Stomach (tissue), 8 donors: ENCODE measurements at regions not wholly inside any gene's neighbourhood (a gene's known extent, or its start where the extent isn't known, plus 50 kb on each side); places are given as distances from the start of the nearest gene placed in this dataset.

ENCODE experiments used
- DNase-seq, 2 donors: peaks; one replicate each; pipeline versions ENCODE4 v3.0.0 to v3.0.0-alpha.2; 2013 to 2019
- H3K27ac ChIP-seq, 5 donors: fragments of 200-600 bp in 4 of 5; sonication (generic) in 4 of 5; one replicate each; pipeline ENCODE4 v1.5.1; 2013 to 2019; ENCODE audit warnings: mild to moderate bottlenecking in 1 of 5, moderate library complexity in 1 of 5
- H3K27me3 ChIP-seq, 3 donors: fragments of 200-600 bp; sonication (generic); one replicate each; pipeline ENCODE4 v1.5.1; 2017 to 2019; ENCODE audit warnings: mixed run types in 1 of 3
- H3K36me3 ChIP-seq, 4 donors: fragments of 200-600 bp; sonication (generic); 1 replicate in 3 of 4; 2 replicates in 1 of 4; pipeline ENCODE4 v1.5.1; 2016 to 2019
- H3K4me1 ChIP-seq, 4 donors: fragments of 200-600 bp; sonication (generic); one replicate each; pipeline ENCODE4 v1.5.1; 2016 to 2019
- H3K4me3 ChIP-seq, 4 donors: fragments of 200-600 bp; sonication (generic) in 3 of 4; one replicate each; pipeline ENCODE4 v1.5.1; 2016 to 2019; ENCODE audit warnings: mild to moderate bottlenecking in 1 of 4
- H3K9me3 ChIP-seq, 4 donors: fragments of 200-600 bp; sonication (generic); one replicate each; pipeline ENCODE4 v1.5.1; 2016 to 2019
- CTCF ChIP-seq, 7 experiments: fragments of 450-650 bp in 4 of 7; fragments of 200-600 bp in 3 of 7; sonication (generic) in 3 of 7; IDR thresholded peaks; one replicate each; pipeline ENCODE4 v1.5.1; 2016 to 2019; ENCODE audit warnings: antibody characterized with exemption in 7 of 7, control low read depth in 2 of 7, mild to moderate bottlenecking in 1 of 7
- EP300 ChIP-seq: sonication (generic); formaldehyde crosslinking; IDR thresholded peaks from one replicate; pipeline ENCODE4 v1.6.1; 2017; ENCODE audit warnings: antibody characterized with exemption
- POLR2A ChIP-seq, 4 donors: fragments of 450-650 bp; IDR thresholded peaks; one replicate each; pipeline ENCODE4 v1.6.1; 2016; ENCODE audit warnings: antibody characterized with exemption in 4 of 4, control low read depth in 2 of 4, mild to moderate bottlenecking in 1 of 4, moderate library complexity in 1 of 4
- POLR2AphosphoS5 ChIP-seq, 3 donors: sonication (generic); formaldehyde crosslinking; IDR thresholded peaks; one replicate each; pipeline ENCODE4 v1.6.1; 2016; ENCODE audit warnings: antibody characterized with exemption in 3 of 3
- WGBS, 5 donors: extraction: QIAGEN DNeasy Blood & Tissue Kit in 3 of 5; methylation state at CpG; one replicate each; pipeline versions ENCODE4 v1.1.5 to v1.1.7; 2013 to 2018; 5-methylcytosine and 5-hydroxymethylcytosine counted together
- intact Hi-C: fragments of 100-400 bp; cut with DNase I; formaldehyde crosslinking; loops from one replicate; pipeline ENCODE4 v1.15.1; 2023; ENCODE audit warnings: low total_unique reads
- donor health status: healthy with polysubstance abuse.
- donor health status: Bipolar disorder and iron deficiency.
- donor health status: healthy.

- no peak overlapping the region for H3K4me3 ChIP-seq
- no peaks in the 10 kb centered on the region for H3K36me3 ChIP-seq
- WGBS, 5 donors, result 60 to 89% (median 70%) methylated on average over 1 of the region's 1 CpG
- intact Hi-C loops, result no loop called here
- H3K27me3 ChIP-seq, result no peaks in the 10 kb centered on the region
- H3K9me3 ChIP-seq, result no peaks in the 10 kb centered on the region
- DNase-seq, result no peak
- TF ChIP-seq POLR2AphosphoS5 (IDR thresholded peaks at IDR 0.05) (no peak), CTCF (IDR thresholded peaks at IDR 0.05) (no peak), EP300 (no peak), POLR2A (IDR thresholded peaks at IDR 0.05) (no peak)
- no peak overlapping the region for H3K27ac ChIP-seq
- H3K4me1 ChIP-seq, result no peaks in the 10 kb centered on the region
Measured at GRCh38 chr3:1664266-1664665, 434.4 kb upstream of the CNTN4 start.

DNA sequence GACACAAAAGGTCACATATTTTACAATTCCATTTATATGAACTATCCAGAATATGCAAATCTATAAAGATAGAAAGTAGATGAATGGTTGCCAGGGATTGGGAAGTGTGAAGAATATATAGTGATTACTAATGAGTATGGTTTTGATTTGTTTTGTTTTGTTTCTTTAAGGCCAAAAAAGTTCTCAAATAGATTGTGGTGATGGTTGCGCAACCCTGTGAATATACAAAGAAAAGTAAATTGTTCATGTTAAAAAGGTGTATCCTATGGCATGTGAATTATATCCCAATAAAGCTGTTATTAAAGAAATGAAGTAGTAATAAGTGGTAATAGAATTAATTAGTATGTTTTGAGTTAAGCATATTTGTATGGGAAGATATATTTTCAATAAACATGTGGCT lies 431.8 kb upstream of the CNTN4 start:
- Histone ChIP-seq H3K4me3 (no peak overlapping the region), H3K9me3 (peaks cover 0 to 6% (median 0%) of the 10 kb centered on the region in 4 donors), H3K27ac (no peak overlapping the region), H3K27me3 (no peaks in the 10 kb centered on the region), H3K4me1 (no peaks in the 10 kb centered on the region), H3K36me3 (no peaks in the 10 kb centered on the region)
- intact Hi-C loops, result no loop called here
- 93 to 100% (median 98%) methylated on average over 1 of the region's 1 CpG for WGBS, 5 donors
- TF ChIP-seq EP300, result no peak
- TF ChIP-seq POLR2AphosphoS5 (IDR thresholded peaks at IDR 0.05), result no peak
- TF ChIP-seq POLR2A (IDR thresholded peaks at IDR 0.05), result no peak
- TF ChIP-seq CTCF (IDR thresholded peaks at IDR 0.05), result no peak
- DNase-seq, result no peak

DNA sequence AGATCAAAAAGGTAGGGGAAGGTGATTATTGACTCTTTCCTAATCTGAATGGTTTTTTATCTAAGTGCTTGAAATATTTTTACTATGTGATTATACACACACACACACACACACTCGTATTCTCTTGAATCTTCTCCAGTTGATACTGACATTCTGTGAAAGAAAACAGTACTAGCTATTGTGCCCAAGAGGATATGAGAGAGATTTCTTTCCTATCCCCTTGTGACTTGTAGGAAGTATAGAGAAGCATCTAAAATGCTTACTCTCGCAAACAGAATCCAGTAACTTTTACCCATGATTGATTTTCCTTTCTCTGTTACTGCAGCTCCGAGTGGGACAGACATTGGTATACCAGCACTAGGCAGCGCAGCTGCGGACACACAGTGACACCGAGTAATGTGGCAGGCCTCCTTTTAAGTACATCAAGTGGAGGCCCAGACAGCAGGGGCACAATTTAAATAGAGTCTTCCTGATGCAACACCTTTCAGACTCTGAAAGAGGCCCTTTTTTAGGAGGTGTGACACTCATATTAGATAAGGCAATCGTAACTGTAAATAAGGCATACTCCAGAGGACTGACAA lies 421.0 kb upstream of the CNTN4 start:
- WGBS, 5 donors, result 41 to 59% (median 55%) methylated on average over 7 of the region's 7 CpGs
- Histone ChIP-seq H3K27ac (no peak overlapping the region), H3K4me3 (no peak overlapping the region), H3K36me3 (no peaks in the 10 kb centered on the region), H3K9me3 (peaks cover 0 to 16% (median 7%) of the 10 kb centered on the region in 4 donors), H3K4me1 (no peaks in the 10 kb centered on the region), H3K27me3 (no peaks in the 10 kb centered on the region)
- DNase-seq, result no peak
- intact Hi-C loops, result no loop called here
- TF ChIP-seq POLR2A (IDR thresholded peaks at IDR 0.05), result no peak
- no peak for TF ChIP-seq EP300
- TF ChIP-seq CTCF (IDR thresholded peaks at IDR 0.05), result no peak
- no peak for TF ChIP-seq POLR2AphosphoS5 (IDR thresholded peaks at IDR 0.05)

- TF ChIP-seq POLR2A (IDR thresholded peaks at IDR 0.05), result no peak
- TF ChIP-seq POLR2AphosphoS5 (IDR thresholded peaks at IDR 0.05), result no peak
- no peak for TF ChIP-seq EP300
- TF ChIP-seq CTCF (IDR thresholded peaks at IDR 0.05), result no peak
- intact Hi-C loops, result no loop called here
- WGBS, 5 donors, result 82 to 85% (median 84%) methylated on average over 1 of the region's 1 CpG
Measured at GRCh38 chr3:1692428-1692827, 406.2 kb upstream of the CNTN4 start.

More at GRCh38 chr3:1692428-1692827, 406.2 kb upstream of the CNTN4 start:
- no peak for DNase-seq
- H3K4me1 ChIP-seq, result peaks cover 0 to 5% (median 0%) of the 10 kb centered on the region in 4 donors
- H3K4me3 ChIP-seq, result no peak overlapping the region
- no peaks in the 10 kb centered on the region for H3K27me3 ChIP-seq
- H3K36me3 ChIP-seq, result no peaks in the 10 kb centered on the region
- no peak overlapping the region for H3K27ac ChIP-seq
- peaks cover 0 to 6% (median 2%) of the 10 kb centered on the region in 4 donors for H3K9me3 ChIP-seq
